ENCODE measurements at regions not wholly inside any gene's neighbourhood (a gene's known extent, or its start where the extent isn't known, plus 50 kb on each side); places are given as distances from the start of the nearest gene placed in this dataset.

- peaks cover 4% of the 10 kb centered on the region for H3K4me1 ChIP-seq (ENCODE audit: control insufficient read depth, insufficient read depth, low read length)
- WGBS, 2 experiments (ENCODE audit: insufficient coverage in 1 of 2, insufficient read length in 1 of 2): 83 to 93% methylated on average over 8 to 9 of the region's 9 CpGs
- H3K4me3 ChIP-seq (ENCODE audit: low read length): no peak overlapping the region
- Mint-ChIP-seq H3K27me3 (ENCODE audit: insufficient read depth) (peaks cover 10% of the 10 kb centered on the region), H3K36me3 (ENCODE audit: low read depth) (no peaks in the 10 kb centered on the region), H3K9me3 (no peaks in the 10 kb centered on the region), H3K27ac (no peak overlapping the region), H3K4me1 (peaks cover 4% of the 10 kb centered on the region), H3K4me3 (no peak overlapping the region)
- no peak overlapping the region for H3K9ac ChIP-seq (ENCODE audit: extremely low read depth, low read length, poor library complexity, severe bottlenecking)
- no peaks in the 10 kb centered on the region for H3K27me3 ChIP-seq (ENCODE audit: control insufficient read depth, insufficient read depth, low read length, poor library complexity, severe bottlenecking)
- no peaks in the 10 kb centered on the region for H3K36me3 ChIP-seq (ENCODE audit: control insufficient read depth, insufficient read depth, low read length)
- no peaks in the 10 kb centered on the region for H3K9me3 ChIP-seq (ENCODE audit: control insufficient read depth, low read length)
- DNase-seq: no peak
- H3K27ac ChIP-seq (ENCODE audit: low read depth, low read length): no peak overlapping the region
- no peak for TF ChIP-seq CTCF (conservative IDR thresholded peaks at IDR 0.05)
Observed at GRCh38 chr3:13689373-13690260, 140.7 kb downstream of the FBLN2 start.

DNA sequence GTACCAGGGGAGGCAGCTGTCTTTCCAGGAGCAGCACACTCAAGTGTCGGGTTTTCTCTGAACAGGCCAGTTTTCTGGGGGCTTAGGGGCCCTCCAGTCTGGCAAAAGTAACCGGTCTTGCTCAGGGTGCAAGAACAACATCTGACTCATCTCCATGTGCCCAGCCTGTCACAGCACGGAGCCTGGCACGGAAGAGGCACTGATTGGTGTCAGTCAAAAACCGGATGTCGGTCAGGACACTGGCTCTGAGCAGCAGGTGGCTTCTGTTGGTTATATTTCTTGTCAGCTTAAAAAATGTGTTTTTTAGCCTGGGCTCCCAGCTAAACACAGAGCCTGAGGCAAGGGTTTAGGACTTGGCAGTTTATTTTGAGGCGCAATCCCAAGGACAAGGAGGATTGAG, 139.9 kb downstream of the FBLN2 start:
- no peak overlapping the region for H3K4me3 Mint-ChIP-seq
- WGBS, 2 experiments (ENCODE audit: insufficient coverage in 1 of 2, insufficient read length in 1 of 2): 92 to 95% methylated on average over 7 of the region's 7 CpGs
- H3K36me3 ChIP-seq (ENCODE audit: control insufficient read depth, insufficient read depth, low read length): no peaks in the 10 kb centered on the region
- DNase-seq: no peak
- H3K9ac ChIP-seq (ENCODE audit: extremely low read depth, low read length, poor library complexity, severe bottlenecking): no peak overlapping the region
- no peaks in the 10 kb centered on the region for H3K9me3 ChIP-seq (ENCODE audit: control insufficient read depth, low read length)
- peaks cover 4% of the 10 kb centered on the region for H3K4me1 Mint-ChIP-seq
- no peaks in the 10 kb centered on the region for H3K36me3 Mint-ChIP-seq (ENCODE audit: low read depth)
- no peak overlapping the region for H3K4me3 ChIP-seq (ENCODE audit: low read length)
- no peak for TF ChIP-seq CTCF (conservative IDR thresholded peaks at IDR 0.05)
- no peaks in the 10 kb centered on the region for H3K27me3 ChIP-seq (ENCODE audit: control insufficient read depth, insufficient read depth, low read length, poor library complexity, severe bottlenecking)
- H3K4me1 ChIP-seq (ENCODE audit: control insufficient read depth, insufficient read depth, low read length): peaks cover 4% of the 10 kb centered on the region
- H3K27ac ChIP-seq (ENCODE audit: low read depth, low read length): no peak overlapping the region
- no peaks in the 10 kb centered on the region for H3K9me3 Mint-ChIP-seq
- no peak overlapping the region for H3K27ac Mint-ChIP-seq
- H3K27me3 Mint-ChIP-seq (ENCODE audit: insufficient read depth): peaks cover 10% of the 10 kb centered on the region

GRCh38 chr3:13688034-13688433, 139.1 kb downstream of the FBLN2 start:
- no peak for TF ChIP-seq CTCF (conservative IDR thresholded peaks at IDR 0.05)
- peak overlapping the region; percentile 65 for H3K27ac ChIP-seq (ENCODE audit: low read depth, low read length)
- no peaks in the 10 kb centered on the region for H3K36me3 Mint-ChIP-seq (ENCODE audit: low read depth)
- peaks cover 4% of the 10 kb centered on the region for H3K4me1 Mint-ChIP-seq
- H3K27ac Mint-ChIP-seq: no peak overlapping the region
- 69 to 81% methylated on average over 6 to 8 of the region's 8 CpGs for WGBS, 2 experiments (ENCODE audit: insufficient coverage in 1 of 2, insufficient read length in 1 of 2)
- no peaks in the 10 kb centered on the region for H3K9me3 Mint-ChIP-seq
- peaks cover 4% of the 10 kb centered on the region for H3K4me1 ChIP-seq (ENCODE audit: control insufficient read depth, insufficient read depth, low read length)
- no peaks in the 10 kb centered on the region for H3K36me3 ChIP-seq (ENCODE audit: control insufficient read depth, insufficient read depth, low read length)
- H3K27me3 Mint-ChIP-seq (ENCODE audit: insufficient read depth): peaks cover 10% of the 10 kb centered on the region
- H3K4me3 Mint-ChIP-seq: no peak overlapping the region
- no peaks in the 10 kb centered on the region for H3K9me3 ChIP-seq (ENCODE audit: control insufficient read depth, low read length)
- no peak overlapping the region for H3K9ac ChIP-seq (ENCODE audit: extremely low read depth, low read length, poor library complexity, severe bottlenecking)
- peak; percentile 65 for DNase-seq
- H3K27me3 ChIP-seq (ENCODE audit: control insufficient read depth, insufficient read depth, low read length, poor library complexity, severe bottlenecking): no peaks in the 10 kb centered on the region
- no peak overlapping the region for H3K4me3 ChIP-seq (ENCODE audit: low read length)
